Cardiac muscle cell (in vitro differentiated cells and primary cell): ENCODE measurements at regions not wholly inside any gene's neighbourhood (a gene's known extent, or its start where the extent isn't known, plus 50 kb on each side); places are given as distances from the start of the nearest gene placed in this dataset.

Experiments
- DNase-seq, 2 donors: peaks; one replicate each; pipeline versions ENCODE4 v3.0.0 to v3.0.0-alpha.2; 2010 to 2017; ENCODE audit warnings: low read depth in 1 of 2, low spot score in 1 of 2
- H3K27ac ChIP-seq: fragments of 200-600 bp; sonication (generic); 2 replicates; pipeline ENCODE4 v1.5.1; 2016
- H3K27me3 ChIP-seq: fragments of 200-600 bp; sonication (generic); 2 replicates; pipeline ENCODE4 v1.6.0; 2016; ENCODE audit warnings: control low read depth
- H3K36me3 ChIP-seq: fragments of 200-600 bp; sonication (generic); 2 replicates; pipeline ENCODE4 v1.5.1; 2016; ENCODE audit warnings: control low read depth
- H3K4me1 ChIP-seq: fragments of 200-600 bp; sonication (generic); 2 replicates; pipeline ENCODE4 v1.8.1; 2017; ENCODE audit warnings: low read depth, mild to moderate bottlenecking, mixed run types
- H3K4me3 ChIP-seq: fragments of 200-600 bp; sonication (generic); 2 replicates; pipeline ENCODE4 v1.5.1; 2016; ENCODE audit warnings: mild to moderate bottlenecking
- H3K9me3 ChIP-seq: fragments of 200-600 bp; sonication (generic); 2 replicates; pipeline ENCODE4 v1.5.1; 2017; ENCODE audit warnings: low read depth, mild to moderate bottlenecking, control low read depth
- CTCF ChIP-seq: IDR thresholded peaks from 2 replicates; pipeline ENCODE4 v1.5.1; 2012; ENCODE audit warnings: low read depth, mild to moderate bottlenecking, low read length

- H3K27ac ChIP-seq = no peak overlapping the region
- H3K27me3 ChIP-seq = no peaks in the 10 kb centered on the region
- no peak overlapping the region for H3K4me3 ChIP-seq
Observed at GRCh38 chr14:89624500-89625156, 207.6 kb upstream of the FOXN3 start.

GRCh38 chr14:89621791-89622638 is 205.0 kb upstream of the FOXN3 start:
- no peaks in the 10 kb centered on the region for H3K27me3 ChIP-seq
- no peak for TF ChIP-seq CTCF

More at GRCh38 chr14:89624500-89625156, 207.6 kb upstream of the FOXN3 start:
- no peak for DNase-seq
- H3K9me3 ChIP-seq = no peaks in the 10 kb centered on the region
- no peak for TF ChIP-seq CTCF
- no peaks in the 10 kb centered on the region for H3K4me1 ChIP-seq
- H3K36me3 ChIP-seq = no peaks in the 10 kb centered on the region

GRCh38 chr14:89621009-89621421 is 204.0 kb upstream of the FOXN3 start:
- H3K27me3 ChIP-seq = no peaks in the 10 kb centered on the region
- no peak overlapping the region for H3K4me3 ChIP-seq
- no peak for TF ChIP-seq CTCF
- H3K9me3 ChIP-seq = no peaks in the 10 kb centered on the region
- H3K4me1 ChIP-seq = peaks cover 16% of the 10 kb centered on the region
- DNase-seq = no peak
- no peak overlapping the region for H3K27ac ChIP-seq
- H3K36me3 ChIP-seq = no peaks in the 10 kb centered on the region

More at GRCh38 chr14:89621791-89622638, 205.0 kb upstream of the FOXN3 start:
- Histone ChIP-seq H3K4me1 (peaks cover 6% of the 10 kb centered on the region), H3K36me3 (no peaks in the 10 kb centered on the region), H3K27ac (no peak overlapping the region), H3K4me3 (no peak overlapping the region), H3K9me3 (no peaks in the 10 kb centered on the region)
- no peak for DNase-seq

- Histone ChIP-seq H3K9me3 (no peaks in the 10 kb centered on the region), H3K36me3 (no peaks in the 10 kb centered on the region), H3K27me3 (no peaks in the 10 kb centered on the region), H3K4me3 (no peak overlapping the region), H3K4me1 (peaks cover 22% of the 10 kb centered on the region), H3K27ac (no peak overlapping the region)
- no peak for TF ChIP-seq CTCF
- DNase-seq = no peak
Observed at GRCh38 chr14:89620436-89620835, 203.4 kb upstream of the FOXN3 start.

- H3K4me1 ChIP-seq = peaks cover 29% of the 10 kb centered on the region
- no peak for TF ChIP-seq CTCF
- peak overlapping the region; percentile 89 for H3K4me3 ChIP-seq
- H3K27ac ChIP-seq = no peak overlapping the region
- H3K27me3 ChIP-seq = no peaks in the 10 kb centered on the region
- no peak for DNase-seq
- no peaks in the 10 kb centered on the region for H3K9me3 ChIP-seq
- H3K36me3 ChIP-seq = no peaks in the 10 kb centered on the region
Observed at GRCh38 chr14:89619596-89619995, 202.6 kb upstream of the FOXN3 start.
